HG03521 (cell line): ENCODE measurements at regions not wholly inside any gene's neighbourhood (a gene's known extent, or its start where the extent isn't known, plus 50 kb on each side); places are given as distances from the start of the nearest gene placed in this dataset.

Experiments used
- ATAC-seq: cut with Tn5 transposase; IDR thresholded peaks from one replicate; pipeline ENCODE4 v1.9.1; 2021; ENCODE audit warnings: mild to moderate bottlenecking, moderate library complexity; ENCODE audit not compliant: unreplicated experiment

GRCh38 chr12:59087691-59088090 lies 167.4 kb upstream of the LRIG3 start:
- no peak for ATAC-seq

- no peak for ATAC-seq
These were observed 166.9 kb upstream of the LRIG3 start for GRCh38 chr12:59087077-59087673.

GRCh38 chr12:59086126-59086525 lies 165.8 kb upstream of the LRIG3 start:
- no peak for ATAC-seq

- no peak for ATAC-seq
These were observed 165.4 kb upstream of the LRIG3 start for GRCh38 chr12:59085690-59086089.

GRCh38 chr12:59084511-59085375 lies 164.4 kb upstream of the LRIG3 start:
- no peak for ATAC-seq

- no peak for ATAC-seq
These were observed 162.6 kb upstream of the LRIG3 start for GRCh38 chr12:59082952-59083351.

GRCh38 chr12:59080101-59080500 lies 159.8 kb upstream of the LRIG3 start:
- no peak for ATAC-seq

GRCh38 chr12:59079472-59079871 lies 159.2 kb upstream of the LRIG3 start:
- no peak for ATAC-seq

GRCh38 chr12:59079002-59079401 lies 158.7 kb upstream of the LRIG3 start:
- no peak for ATAC-seq

- no peak for ATAC-seq
These were observed 157.5 kb upstream of the LRIG3 start for GRCh38 chr12:59077575-59078426.

- ATAC-seq = no peak
These were observed 156.8 kb upstream of the LRIG3 start for GRCh38 chr12:59077153-59077552.

GRCh38 chr12:59076622-59077021 lies 156.3 kb upstream of the LRIG3 start:
- no peak for ATAC-seq

- ATAC-seq = no peak
These were observed 155.7 kb upstream of the LRIG3 start for GRCh38 chr12:59075968-59076490.

- no peak for ATAC-seq
These were observed 154.8 kb upstream of the LRIG3 start for GRCh38 chr12:59075141-59075540.

- ATAC-seq = no peak
These were observed 150.1 kb upstream of the LRIG3 start for GRCh38 chr12:59070322-59070933.

GRCh38 chr12:59069516-59069915 lies 149.2 kb upstream of the LRIG3 start:
- no peak for ATAC-seq

GRCh38 chr12:59068436-59068835 lies 148.1 kb upstream of the LRIG3 start:
- no peak for ATAC-seq

GRCh38 chr12:59067083-59067482 lies 146.8 kb upstream of the LRIG3 start:
- no peak for ATAC-seq

- no peak for ATAC-seq
These were observed 146.1 kb upstream of the LRIG3 start for GRCh38 chr12:59066445-59066844.

GRCh38 chr12:59059088-59059935 lies 139.0 kb upstream of the LRIG3 start:
- ATAC-seq = no peak
